Mucosa of rectum (tissue), 2 donors: ENCODE measurements at regions not wholly inside any gene's neighbourhood (a gene's known extent, or its start where the extent isn't known, plus 50 kb on each side); places are given as distances from the start of the nearest gene placed in this dataset.

Source experiments
- H3K27ac ChIP-seq, 2 donors: one replicate each; pipeline ENCODE4 v1.7.0; 2013; ENCODE audit warnings: inconsistent platforms in 2 of 2, low read depth in 2 of 2, low read length in 2 of 2
- H3K27me3 ChIP-seq, 2 donors: one replicate each; pipeline ENCODE4 v1.7.0; 2013; ENCODE audit warnings: low read length in 2 of 2; ENCODE audit not compliant: control insufficient read depth in 2 of 2, insufficient read depth in 2 of 2
- H3K36me3 ChIP-seq, 2 donors: one replicate each; pipeline ENCODE4 v1.7.0; 2013; ENCODE audit warnings: low read length in 2 of 2; ENCODE audit not compliant: control insufficient read depth in 2 of 2, insufficient read depth in 2 of 2
- H3K4me1 ChIP-seq, 2 donors: one replicate each; pipeline ENCODE4 v1.7.0; 2013; ENCODE audit warnings: low read length in 2 of 2, mild to moderate bottlenecking in 1 of 2; ENCODE audit not compliant: control insufficient read depth in 2 of 2, insufficient read depth in 2 of 2
- H3K4me3 ChIP-seq, 2 donors: one replicate each; pipeline ENCODE4 v1.7.0; 2013; ENCODE audit warnings: low read length in 2 of 2
- H3K9ac ChIP-seq, 2 donors: one replicate each; pipeline ENCODE4 v1.7.0; 2013; ENCODE audit warnings: low read length in 2 of 2, low read depth in 1 of 2, mild to moderate bottlenecking in 1 of 2
- H3K9me3 ChIP-seq, 2 donors: one replicate each; pipeline ENCODE4 v1.7.0; 2013; ENCODE audit warnings: low read length in 2 of 2; ENCODE audit not compliant: control insufficient read depth in 2 of 2
- donor health status: healthy.
- donor health status: Normal muscosa, but diverticular disease.

DNA sequence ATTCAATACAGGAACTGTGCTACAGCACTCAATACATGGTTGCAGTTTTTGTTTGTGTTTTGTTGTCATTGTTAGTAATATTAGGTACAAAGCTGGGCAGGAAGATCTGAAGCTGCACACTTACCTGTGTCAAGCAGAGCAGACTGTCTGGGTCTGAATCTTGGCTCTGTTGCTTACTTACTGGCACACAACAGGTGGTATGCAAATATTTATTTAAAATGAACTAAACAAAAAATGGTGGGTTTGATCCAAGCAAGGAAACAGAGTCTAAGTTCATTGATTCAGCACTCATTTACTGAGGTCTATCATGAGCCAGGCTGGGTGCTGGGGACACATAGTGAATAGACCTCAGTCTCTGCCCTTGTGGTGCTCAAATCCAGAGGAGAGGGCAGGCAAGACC, 230.4 kb downstream of the OMA1 start:
- H3K4me3 ChIP-seq, result no peak overlapping the region
- H3K27me3 ChIP-seq, result no peaks in the 10 kb centered on the region
- H3K9me3 ChIP-seq, result no peaks in the 10 kb centered on the region
- H3K4me1 ChIP-seq, result no peaks in the 10 kb centered on the region
- no peak overlapping the region for H3K9ac ChIP-seq
- H3K27ac ChIP-seq, result no peak overlapping the region
- H3K36me3 ChIP-seq, result no peaks in the 10 kb centered on the region

DNA sequence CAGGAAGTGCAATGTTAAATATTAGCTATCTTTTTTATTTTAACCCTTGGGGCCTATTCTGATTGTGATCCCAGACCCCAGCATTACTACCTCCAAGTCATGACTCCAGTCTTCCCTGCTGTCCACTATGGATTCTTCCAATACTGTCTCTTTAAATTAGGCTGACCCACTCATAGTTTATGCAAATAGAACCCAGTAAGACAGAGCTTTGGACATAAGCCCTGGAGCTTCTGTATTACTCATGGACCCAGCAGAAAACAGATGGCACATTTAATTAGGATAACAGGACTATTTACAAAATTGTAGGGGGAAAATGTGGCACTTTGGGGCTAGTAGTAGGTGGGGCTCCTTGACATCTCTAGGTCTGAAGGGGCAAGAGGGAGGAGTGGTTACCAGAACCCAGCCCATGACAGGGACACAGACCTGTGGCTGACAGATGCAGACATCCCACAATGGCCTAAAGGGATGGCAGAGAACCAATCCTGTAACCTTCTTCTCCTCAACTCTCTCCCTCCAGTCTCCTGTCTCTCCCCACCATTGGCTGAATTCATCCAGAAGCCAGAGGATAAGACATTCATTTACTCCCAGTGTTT, 233.5 kb downstream of the OMA1 start:
- Histone ChIP-seq H3K4me1 (no peaks in the 10 kb centered on the region), H3K27ac (no peak overlapping the region), H3K36me3 (no peaks in the 10 kb centered on the region), H3K4me3 (no peak overlapping the region), H3K27me3 (no peaks in the 10 kb centered on the region), H3K9ac (no peak overlapping the region), H3K9me3 (no peaks in the 10 kb centered on the region)

DNA sequence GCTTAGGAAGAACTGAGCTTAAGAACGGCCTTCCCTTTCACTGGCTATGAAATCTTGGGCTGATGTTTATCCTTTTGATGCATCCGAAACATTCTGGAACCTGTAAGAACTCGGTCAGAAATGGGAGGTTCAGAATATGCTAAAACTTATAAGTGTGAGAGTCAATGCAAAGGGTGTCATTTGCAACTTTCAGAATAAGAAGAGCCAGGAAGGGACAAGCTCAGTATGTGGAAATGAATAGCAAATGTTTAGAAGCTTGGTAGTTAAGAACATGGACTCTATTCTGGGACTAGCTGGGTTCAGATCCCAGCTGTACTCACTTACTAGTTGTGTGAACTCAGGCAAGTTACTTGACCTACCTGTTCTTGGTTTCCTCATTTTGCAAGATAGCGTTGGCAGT, 234.1 kb downstream of the OMA1 start:
- no peaks in the 10 kb centered on the region for H3K27me3 ChIP-seq
- no peak overlapping the region for H3K4me3 ChIP-seq
- no peaks in the 10 kb centered on the region for H3K9me3 ChIP-seq
- H3K4me1 ChIP-seq, result no peaks in the 10 kb centered on the region
- no peaks in the 10 kb centered on the region for H3K36me3 ChIP-seq
- no peak overlapping the region for H3K27ac ChIP-seq
- H3K9ac ChIP-seq, result no peak overlapping the region

DNA sequence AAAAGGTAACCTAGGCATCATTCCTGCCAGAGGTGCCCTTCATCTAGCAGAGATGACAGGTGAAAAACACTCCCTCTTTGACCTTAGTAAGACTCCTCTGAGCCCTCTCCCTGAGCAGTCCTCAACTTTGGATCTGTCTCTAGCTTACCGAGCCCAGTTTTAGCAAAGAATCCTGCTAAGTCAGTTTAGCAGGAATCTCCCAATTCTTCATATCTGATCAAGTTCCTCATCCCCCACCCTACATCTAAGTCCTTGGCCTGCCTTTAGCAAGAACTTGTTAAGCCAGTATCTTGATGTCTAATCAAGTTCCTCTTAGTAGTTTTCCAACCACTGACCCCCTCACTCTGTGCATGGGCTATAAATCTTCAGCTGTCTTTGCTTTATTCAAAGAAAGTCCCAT, 235.6 kb downstream of the OMA1 start:
- Histone ChIP-seq H3K36me3 (no peaks in the 10 kb centered on the region), H3K4me3 (no peak overlapping the region), H3K27ac (no peak overlapping the region), H3K9ac (no peak overlapping the region), H3K9me3 (no peaks in the 10 kb centered on the region), H3K27me3 (no peaks in the 10 kb centered on the region), H3K4me1 (no peaks in the 10 kb centered on the region)

DNA sequence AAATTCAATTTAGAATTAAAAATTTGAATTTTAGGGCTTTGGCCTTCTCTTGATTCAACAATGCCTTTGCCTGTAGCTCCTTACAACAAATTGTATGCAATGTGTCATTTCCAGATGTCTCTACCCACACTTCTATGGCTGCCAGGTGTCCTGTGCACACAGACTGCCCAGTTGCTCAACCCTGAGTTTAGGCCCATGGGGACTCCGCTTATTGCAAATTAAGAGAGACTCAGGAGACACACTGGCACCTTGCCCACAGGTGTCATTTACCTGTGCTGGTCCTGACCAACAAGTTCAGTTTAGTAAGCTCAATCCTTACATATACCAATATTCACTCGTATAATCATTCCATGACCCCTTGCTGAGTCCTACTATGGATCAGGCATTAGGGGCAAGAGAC, 236.1 kb downstream of the OMA1 start:
- H3K36me3 ChIP-seq, result no peaks in the 10 kb centered on the region
- no peaks in the 10 kb centered on the region for H3K27me3 ChIP-seq
- H3K27ac ChIP-seq, result no peak overlapping the region
- H3K4me1 ChIP-seq, result no peaks in the 10 kb centered on the region
- H3K4me3 ChIP-seq, result no peak overlapping the region
- no peaks in the 10 kb centered on the region for H3K9me3 ChIP-seq
- H3K9ac ChIP-seq, result no peak overlapping the region

DNA sequence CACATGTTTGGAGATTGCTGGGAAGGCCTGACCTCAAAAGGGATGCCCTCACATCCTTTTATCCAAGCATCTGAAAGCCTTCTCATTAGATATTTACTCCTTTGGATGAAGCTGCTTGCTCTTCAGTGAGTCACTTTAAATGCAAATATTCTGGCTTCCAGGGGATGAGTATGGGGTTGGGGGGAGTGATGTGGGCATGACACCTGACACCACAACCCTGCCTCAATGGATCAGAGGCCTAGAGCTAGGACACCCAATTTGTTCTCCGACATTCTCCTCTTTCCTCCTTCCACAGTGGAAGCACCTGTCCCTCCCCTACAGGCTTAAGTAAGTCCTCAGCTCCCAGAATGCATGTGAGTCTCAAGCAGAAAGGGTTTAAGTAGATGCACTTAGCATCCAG, 238.3 kb downstream of the OMA1 start:
- Histone ChIP-seq H3K4me1 (no peaks in the 10 kb centered on the region), H3K36me3 (no peaks in the 10 kb centered on the region), H3K9ac (no peak overlapping the region), H3K9me3 (no peaks in the 10 kb centered on the region), H3K4me3 (no peak overlapping the region), H3K27ac (no peak overlapping the region), H3K27me3 (no peaks in the 10 kb centered on the region)

DNA sequence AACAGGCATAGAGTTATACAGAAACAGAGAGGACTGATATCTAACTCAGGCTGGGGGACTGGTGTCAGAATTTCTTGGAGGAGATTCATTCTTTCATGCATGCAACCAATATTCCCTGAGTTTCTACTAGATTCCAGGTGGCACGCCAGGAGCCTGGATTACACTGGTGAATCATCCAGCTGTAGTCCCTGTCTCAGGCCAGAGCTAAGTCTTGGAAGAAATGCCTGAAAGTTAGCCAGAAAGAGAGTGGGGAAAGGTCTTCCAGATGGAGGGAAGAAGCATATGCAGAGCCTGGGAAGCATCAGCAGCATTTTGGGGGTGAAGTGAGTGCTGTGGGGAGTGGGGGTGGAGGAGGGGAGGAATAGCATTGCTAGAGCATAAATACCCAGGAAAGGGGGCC, 239.1 kb downstream of the OMA1 start:
- Histone ChIP-seq H3K27ac (no peak overlapping the region), H3K27me3 (no peaks in the 10 kb centered on the region), H3K9me3 (no peaks in the 10 kb centered on the region), H3K4me1 (no peaks in the 10 kb centered on the region), H3K9ac (no peak overlapping the region), H3K36me3 (no peaks in the 10 kb centered on the region), H3K4me3 (no peak overlapping the region)

DNA sequence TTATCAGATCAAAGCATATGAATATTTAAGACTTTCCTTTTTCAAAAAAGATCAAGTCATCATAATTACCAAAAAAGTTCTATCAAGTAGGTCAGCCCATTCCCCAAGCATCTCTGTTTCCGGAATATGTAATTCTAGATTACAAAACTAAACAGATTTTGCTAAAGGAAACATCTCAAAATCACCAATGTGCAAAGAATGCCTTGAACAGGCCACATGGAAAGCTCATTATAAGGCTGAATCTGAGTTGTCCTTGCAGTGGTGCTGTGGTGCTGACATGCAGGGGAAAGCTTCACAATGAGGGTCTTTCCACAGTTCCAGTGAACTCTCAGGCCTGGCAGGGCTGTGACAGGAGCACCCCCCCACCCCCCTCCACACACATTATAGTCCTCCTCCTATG, 240.9 kb downstream of the OMA1 start:
- no peak overlapping the region for H3K9ac ChIP-seq
- H3K4me3 ChIP-seq, result no peak overlapping the region
- no peaks in the 10 kb centered on the region for H3K9me3 ChIP-seq
- H3K4me1 ChIP-seq, result no peaks in the 10 kb centered on the region
- no peaks in the 10 kb centered on the region for H3K36me3 ChIP-seq
- no peak overlapping the region for H3K27ac ChIP-seq
- no peaks in the 10 kb centered on the region for H3K27me3 ChIP-seq

DNA sequence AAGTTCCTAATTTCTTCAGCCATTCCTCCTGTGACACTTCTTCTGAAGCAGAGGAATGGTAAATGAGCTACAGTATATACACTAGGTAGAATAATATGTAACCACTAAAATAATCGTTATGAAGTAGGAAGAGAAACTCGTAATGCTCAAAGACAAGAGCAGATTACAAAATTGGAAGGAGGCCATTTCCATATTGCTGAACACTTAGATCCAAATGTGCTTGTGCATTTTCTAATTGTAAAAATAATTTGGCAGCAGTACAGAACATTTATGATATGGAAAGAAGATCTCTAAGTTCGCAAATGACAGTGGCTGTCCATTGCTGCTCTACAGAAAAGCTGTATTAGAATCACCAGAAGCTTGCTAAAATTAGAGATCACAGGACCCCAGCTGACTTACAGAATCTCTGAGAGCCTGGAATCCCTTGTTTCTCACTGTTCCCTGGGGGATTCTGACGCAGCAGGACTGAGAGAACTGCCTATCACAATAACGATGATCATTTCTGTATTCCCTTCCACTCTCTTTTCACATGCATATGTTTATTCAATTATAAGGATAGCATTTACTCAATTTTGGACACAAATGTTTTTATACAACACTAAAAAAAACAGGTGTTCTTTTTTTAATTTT, 242.1 kb downstream of the OMA1 start:
- H3K9ac ChIP-seq, result no peak overlapping the region
- no peaks in the 10 kb centered on the region for H3K36me3 ChIP-seq
- no peaks in the 10 kb centered on the region for H3K9me3 ChIP-seq
- H3K27ac ChIP-seq, result no peak overlapping the region
- no peak overlapping the region for H3K4me3 ChIP-seq
- no peaks in the 10 kb centered on the region for H3K27me3 ChIP-seq
- no peaks in the 10 kb centered on the region for H3K4me1 ChIP-seq

DNA sequence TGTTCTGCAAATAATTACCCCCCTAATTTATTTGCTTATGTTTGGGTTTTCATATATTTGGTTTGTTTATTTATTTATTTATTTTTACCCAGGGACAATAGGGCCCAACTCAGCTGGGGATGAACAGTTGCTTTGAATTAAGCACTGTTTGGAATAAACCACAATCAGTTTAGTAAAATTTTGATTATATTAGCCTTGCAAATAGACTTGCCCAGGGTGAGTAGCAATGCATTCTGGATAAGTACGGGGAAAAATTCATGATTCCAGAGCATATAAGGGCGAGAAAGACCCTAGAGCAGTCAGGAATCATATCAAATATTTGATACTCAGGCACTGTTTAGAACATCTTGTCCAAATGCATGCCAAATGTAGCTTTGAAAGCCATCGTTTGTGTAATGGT, 242.7 kb downstream of the OMA1 start:
- no peak overlapping the region for H3K4me3 ChIP-seq
- H3K36me3 ChIP-seq, result no peaks in the 10 kb centered on the region
- no peaks in the 10 kb centered on the region for H3K9me3 ChIP-seq
- no peak overlapping the region for H3K27ac ChIP-seq
- no peak overlapping the region for H3K9ac ChIP-seq
- no peaks in the 10 kb centered on the region for H3K27me3 ChIP-seq
- no peaks in the 10 kb centered on the region for H3K4me1 ChIP-seq

DNA sequence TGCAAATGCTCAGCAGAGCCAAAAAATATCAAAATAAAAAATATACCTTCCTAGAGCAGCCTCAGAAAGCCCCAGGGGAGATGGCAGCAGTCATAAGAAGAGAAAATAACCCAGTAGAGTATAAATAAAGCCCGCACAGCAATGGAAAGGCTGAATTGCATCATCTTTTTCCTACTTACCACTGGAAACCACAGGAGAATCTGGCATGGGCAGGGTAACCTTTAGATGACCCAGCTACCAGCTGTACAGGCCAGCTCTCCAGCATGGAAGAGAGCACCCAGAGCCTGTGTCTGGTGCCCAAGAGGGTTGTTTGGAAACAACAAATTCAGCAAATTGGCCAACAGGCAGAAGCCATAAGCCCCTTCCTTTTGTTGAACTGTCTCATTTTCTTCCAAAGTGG, 253.1 kb downstream of the OMA1 start:
- no peaks in the 10 kb centered on the region for H3K4me1 ChIP-seq
- no peaks in the 10 kb centered on the region for H3K9me3 ChIP-seq
- no peak overlapping the region for H3K9ac ChIP-seq
- H3K27me3 ChIP-seq, result no peaks in the 10 kb centered on the region
- no peaks in the 10 kb centered on the region for H3K36me3 ChIP-seq
- no peak overlapping the region for H3K4me3 ChIP-seq
- no peak overlapping the region for H3K27ac ChIP-seq
